ENCODE measurements at regions not wholly inside any gene's neighbourhood (a gene's known extent, or its start where the extent isn't known, plus 50 kb on each side); places are given as distances from the start of the nearest gene placed in this dataset.

DNA sequence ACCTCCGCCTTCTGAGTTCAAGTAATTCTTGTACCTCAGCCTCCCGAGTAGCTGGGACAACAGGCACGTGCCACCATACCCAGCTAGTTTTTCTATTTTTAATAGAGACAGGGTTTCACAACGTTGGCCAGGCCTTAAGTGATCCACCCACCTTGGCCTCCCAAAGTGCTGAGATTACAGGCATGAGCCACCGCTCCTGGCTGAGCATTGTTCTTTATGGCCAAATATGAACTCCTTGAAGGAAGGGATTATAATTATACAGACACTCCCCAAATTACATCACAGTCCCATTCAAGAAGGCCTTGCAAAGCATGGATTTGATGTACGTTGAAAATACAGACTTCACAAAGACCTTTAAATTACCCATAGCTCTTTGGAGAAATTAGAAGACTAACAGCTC lies 381.7 kb downstream of the TXNL1 start:
- H4K5ac ChIP-seq (ENCODE audit: low read length), result no peak overlapping the region
- H3K27me3 ChIP-seq (ENCODE audit: insufficient read depth, low read length, poor library complexity), result no peaks in the 10 kb centered on the region
- no peak overlapping the region for H3K18ac ChIP-seq (ENCODE audit: low read length)
- DNase-seq, result no peak
- H3K27ac ChIP-seq (ENCODE audit: low read depth, low read length), result no peak overlapping the region
- H3K4me3 ChIP-seq (ENCODE audit: low read length), result no peak overlapping the region
- no peak overlapping the region for H3K9ac ChIP-seq (ENCODE audit: low read length)
- H2AK5ac ChIP-seq (ENCODE audit: low read length), result no peak overlapping the region
- no peak overlapping the region for H2BK120ac ChIP-seq (ENCODE audit: low read depth, low read length)
- H2BK15ac ChIP-seq (replicated peaks; ENCODE audit: low read depth), result no peak overlapping the region
- no peak overlapping the region for H3K4ac ChIP-seq (ENCODE audit: low read depth, low read length)
- H3K79me1 ChIP-seq (ENCODE audit: low read length), result no peaks in the 10 kb centered on the region
- no peak overlapping the region for H3K23ac ChIP-seq (ENCODE audit: low read length)
- H3K36me3 ChIP-seq (ENCODE audit: control insufficient read depth, insufficient read depth, low read length), result no peaks in the 10 kb centered on the region
- H3K4me2 ChIP-seq (ENCODE audit: low read length), result no peak overlapping the region
- no CpG with 5 or more reads among the region's 6 CpGs for WGBS (ENCODE audit: extremely low coverage, insufficient coverage, low lambda C conversion rate)
- H3K4me1 ChIP-seq (ENCODE audit: control insufficient read depth, low read depth, low read length), result no peaks in the 10 kb centered on the region
- H2BK5ac ChIP-seq (ENCODE audit: low read length), result no peak overlapping the region
- no peak overlapping the region for H4K8ac ChIP-seq (ENCODE audit: low read depth, low read length)
- H3K79me2 ChIP-seq (ENCODE audit: control insufficient read depth, insufficient read depth, low read length), result no peaks in the 10 kb centered on the region
- no peak overlapping the region for H3K56ac ChIP-seq (ENCODE audit: low read length)

GRCh38 chr18:56255381-56255780 lies 383.0 kb downstream of the TXNL1 start:
- Histone ChIP-seq H3K4ac (ENCODE audit: low read depth, low read length) (no peak overlapping the region), H2BK5ac (ENCODE audit: low read length) (no peak overlapping the region), H3K79me1 (ENCODE audit: low read length) (no peaks in the 10 kb centered on the region), H3K18ac (ENCODE audit: low read length) (no peak overlapping the region), H4K8ac (ENCODE audit: low read depth, low read length) (no peak overlapping the region), H3K36me3 (ENCODE audit: control insufficient read depth, insufficient read depth, low read length) (no peaks in the 10 kb centered on the region), H3K4me3 (ENCODE audit: low read length) (no peak overlapping the region), H2AK5ac (ENCODE audit: low read length) (no peak overlapping the region), H3K9ac (ENCODE audit: low read length) (no peak overlapping the region), H2BK120ac (ENCODE audit: low read depth, low read length) (no peak overlapping the region), H3K79me2 (ENCODE audit: control insufficient read depth, insufficient read depth, low read length) (no peaks in the 10 kb centered on the region), H3K56ac (ENCODE audit: low read length) (no peak overlapping the region), H4K5ac (ENCODE audit: low read length) (no peak overlapping the region), H2BK15ac (replicated peaks; ENCODE audit: low read depth) (no peak overlapping the region), H3K27me3 (ENCODE audit: insufficient read depth, low read length, poor library complexity) (no peaks in the 10 kb centered on the region), H3K23ac (ENCODE audit: low read length) (no peak overlapping the region), H3K27ac (ENCODE audit: low read depth, low read length) (no peak overlapping the region), H3K4me2 (ENCODE audit: low read length) (no peak overlapping the region), H3K4me1 (ENCODE audit: control insufficient read depth, low read depth, low read length) (no peaks in the 10 kb centered on the region)
- DNase-seq, result no peak
- 100% methylated on average over 1 of the region's 2 CpGs for WGBS (ENCODE audit: extremely low coverage, insufficient coverage, low lambda C conversion rate)

- no peak overlapping the region for H3K4me2 ChIP-seq (ENCODE audit: low read length)
- no peaks in the 10 kb centered on the region for H3K4me1 ChIP-seq (ENCODE audit: control insufficient read depth, low read depth, low read length)
- no peak overlapping the region for H4K5ac ChIP-seq (ENCODE audit: low read length)
- no peak overlapping the region for H3K4me3 ChIP-seq (ENCODE audit: low read length)
- H3K79me2 ChIP-seq (ENCODE audit: control insufficient read depth, insufficient read depth, low read length), result no peaks in the 10 kb centered on the region
- no peak for DNase-seq
- H2BK15ac ChIP-seq (replicated peaks; ENCODE audit: low read depth), result no peak overlapping the region
- H3K4ac ChIP-seq (ENCODE audit: low read depth, low read length), result no peak overlapping the region
- H3K56ac ChIP-seq (ENCODE audit: low read length), result no peak overlapping the region
- no peaks in the 10 kb centered on the region for H3K27me3 ChIP-seq (ENCODE audit: insufficient read depth, low read length, poor library complexity)
- H3K18ac ChIP-seq (ENCODE audit: low read length), result no peak overlapping the region
- no CpG with 5 or more reads among the region's 1 CpG for WGBS (ENCODE audit: extremely low coverage, insufficient coverage, low lambda C conversion rate)
- H2AK5ac ChIP-seq (ENCODE audit: low read length), result no peak overlapping the region
- H3K23ac ChIP-seq (ENCODE audit: low read length), result no peak overlapping the region
- H3K9ac ChIP-seq (ENCODE audit: low read length), result no peak overlapping the region
- H3K36me3 ChIP-seq (ENCODE audit: control insufficient read depth, insufficient read depth, low read length), result no peaks in the 10 kb centered on the region
- H4K8ac ChIP-seq (ENCODE audit: low read depth, low read length), result no peak overlapping the region
- no peak overlapping the region for H2BK5ac ChIP-seq (ENCODE audit: low read length)
- no peaks in the 10 kb centered on the region for H3K79me1 ChIP-seq (ENCODE audit: low read length)
- no peak overlapping the region for H3K27ac ChIP-seq (ENCODE audit: low read depth, low read length)
- no peak overlapping the region for H2BK120ac ChIP-seq (ENCODE audit: low read depth, low read length)
These were observed 385.9 kb downstream of the TXNL1 start for GRCh38 chr18:56252456-56252855.

DNA sequence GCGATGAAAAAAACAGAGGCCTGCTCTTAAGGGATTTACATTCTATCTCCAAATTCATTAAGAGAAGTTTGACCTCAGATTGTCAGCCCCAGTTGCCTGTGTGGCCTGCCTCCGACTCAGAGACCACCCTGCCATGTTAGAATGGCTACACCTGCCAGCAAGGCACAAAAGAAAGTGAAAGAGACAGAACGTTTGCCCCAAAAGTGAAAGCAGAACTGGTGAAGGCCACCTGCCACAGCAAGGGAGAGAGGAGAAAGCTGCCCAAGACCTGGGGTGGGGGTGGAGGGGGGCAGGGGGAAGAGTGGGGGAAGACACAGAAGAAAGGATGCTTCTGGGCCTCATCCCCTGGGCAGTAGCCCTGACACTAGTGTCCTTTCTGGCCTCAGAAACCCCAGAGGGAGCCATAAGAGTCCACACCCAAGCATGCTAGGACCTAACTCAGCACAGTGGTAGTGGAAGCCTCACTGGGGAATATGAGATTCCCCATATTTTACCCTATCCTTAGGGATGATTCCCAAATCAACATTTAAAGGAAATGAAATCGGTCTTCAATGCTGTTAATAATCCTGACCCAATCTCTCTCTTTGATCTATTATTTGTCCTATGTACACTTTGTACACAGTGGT lies 389.7 kb downstream of the TXNL1 start:
- Histone ChIP-seq H3K4me3 (ENCODE audit: low read length) (no peak overlapping the region), H3K56ac (ENCODE audit: low read length) (no peak overlapping the region), H3K27me3 (ENCODE audit: insufficient read depth, low read length, poor library complexity) (no peaks in the 10 kb centered on the region), H4K8ac (ENCODE audit: low read depth, low read length) (no peak overlapping the region), H3K4me2 (ENCODE audit: low read length) (no peak overlapping the region), H3K18ac (ENCODE audit: low read length) (no peak overlapping the region), H3K23ac (ENCODE audit: low read length) (no peak overlapping the region), H3K4me1 (ENCODE audit: control insufficient read depth, low read depth, low read length) (no peaks in the 10 kb centered on the region), H3K79me1 (ENCODE audit: low read length) (no peaks in the 10 kb centered on the region), H3K27ac (ENCODE audit: low read depth, low read length) (no peak overlapping the region), H2BK15ac (replicated peaks; ENCODE audit: low read depth) (no peak overlapping the region), H2AK5ac (ENCODE audit: low read length) (no peak overlapping the region), H3K4ac (ENCODE audit: low read depth, low read length) (no peak overlapping the region), H3K9ac (ENCODE audit: low read length) (no peak overlapping the region), H4K5ac (ENCODE audit: low read length) (no peak overlapping the region), H3K79me2 (ENCODE audit: control insufficient read depth, insufficient read depth, low read length) (no peaks in the 10 kb centered on the region), H2BK120ac (ENCODE audit: low read depth, low read length) (no peak overlapping the region), H2BK5ac (ENCODE audit: low read length) (no peak overlapping the region), H3K36me3 (ENCODE audit: control insufficient read depth, insufficient read depth, low read length) (no peaks in the 10 kb centered on the region)
- no CpG with 5 or more reads among the region's 4 CpGs for WGBS (ENCODE audit: extremely low coverage, insufficient coverage, low lambda C conversion rate)
- no peak for DNase-seq

DNA sequence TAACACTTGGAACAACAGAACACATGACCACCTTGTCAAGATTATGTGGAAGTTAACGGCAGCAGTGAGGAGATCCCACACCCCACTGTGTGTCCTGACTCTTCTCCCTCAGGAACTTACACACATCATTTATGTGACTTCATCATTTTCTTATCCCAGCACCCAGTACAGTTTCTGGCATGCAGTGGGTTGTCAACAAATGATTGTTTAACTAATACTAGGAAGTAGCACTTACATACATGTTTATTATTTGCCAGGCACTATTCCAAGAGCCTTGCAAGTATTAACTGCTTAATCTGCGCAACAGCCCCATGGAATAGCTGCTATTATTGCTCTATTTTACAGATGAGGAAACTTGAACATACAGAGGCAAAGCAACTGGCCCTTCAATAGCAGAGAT lies 391.5 kb downstream of the TXNL1 start:
- Histone ChIP-seq H4K8ac (ENCODE audit: low read depth, low read length) (no peak overlapping the region), H3K23ac (ENCODE audit: low read length) (no peak overlapping the region), H2BK120ac (ENCODE audit: low read depth, low read length) (no peak overlapping the region), H2BK5ac (ENCODE audit: low read length) (no peak overlapping the region), H3K9ac (ENCODE audit: low read length) (no peak overlapping the region), H3K4me3 (ENCODE audit: low read length) (no peak overlapping the region), H3K79me2 (ENCODE audit: control insufficient read depth, insufficient read depth, low read length) (no peaks in the 10 kb centered on the region), H3K27me3 (ENCODE audit: insufficient read depth, low read length, poor library complexity) (no peaks in the 10 kb centered on the region), H3K4ac (ENCODE audit: low read depth, low read length) (no peak overlapping the region), H4K5ac (ENCODE audit: low read length) (no peak overlapping the region), H3K4me2 (ENCODE audit: low read length) (no peak overlapping the region), H3K18ac (ENCODE audit: low read length) (no peak overlapping the region), H3K27ac (ENCODE audit: low read depth, low read length) (no peak overlapping the region), H3K56ac (ENCODE audit: low read length) (no peak overlapping the region), H3K79me1 (ENCODE audit: low read length) (no peaks in the 10 kb centered on the region), H3K36me3 (ENCODE audit: control insufficient read depth, insufficient read depth, low read length) (no peaks in the 10 kb centered on the region), H2AK5ac (ENCODE audit: low read length) (no peak overlapping the region), H3K4me1 (ENCODE audit: control insufficient read depth, low read depth, low read length) (no peaks in the 10 kb centered on the region), H2BK15ac (replicated peaks; ENCODE audit: low read depth) (no peak overlapping the region)
- DNase-seq, result no peak
- WGBS (ENCODE audit: extremely low coverage, insufficient coverage, low lambda C conversion rate), result no CpG with 5 or more reads among the region's 2 CpGs

DNA sequence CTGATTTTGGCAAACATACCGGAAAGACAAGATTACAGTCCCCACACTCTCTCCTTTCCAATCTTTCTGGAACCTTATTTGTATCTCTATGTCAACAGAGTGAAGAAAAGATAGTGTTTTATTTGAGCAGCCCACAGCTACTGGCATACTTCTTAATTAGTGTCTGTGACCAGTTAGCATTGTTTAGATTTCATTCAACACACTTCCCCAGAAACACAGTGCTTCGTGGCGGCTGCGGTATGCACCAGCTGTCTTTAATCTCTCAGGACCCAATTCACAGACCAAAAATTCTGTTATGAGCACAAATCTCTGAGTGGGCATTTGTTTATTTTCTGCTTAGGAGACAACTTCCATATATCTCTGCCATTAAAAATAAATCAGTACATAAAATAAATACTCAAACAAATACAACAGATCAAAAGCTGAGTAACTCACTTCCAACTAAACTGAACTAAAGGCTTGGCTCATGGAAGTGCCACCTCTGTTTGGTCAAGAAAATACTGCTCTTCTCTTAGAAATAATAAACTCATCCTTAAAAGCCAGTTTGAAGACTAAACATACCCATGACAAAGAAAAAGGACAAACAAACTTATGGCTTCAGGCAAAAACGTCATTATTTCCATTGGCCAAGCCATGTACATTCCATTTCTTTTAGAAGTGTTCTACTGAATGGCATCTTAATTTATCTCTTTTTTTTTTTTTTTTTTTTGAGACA lies 392.4 kb downstream of the TXNL1 start:
- Histone ChIP-seq H2BK5ac (ENCODE audit: low read length) (no peak overlapping the region), H2BK15ac (replicated peaks; ENCODE audit: low read depth) (no peak overlapping the region), H3K4ac (ENCODE audit: low read depth, low read length) (no peak overlapping the region), H3K79me1 (ENCODE audit: low read length) (no peaks in the 10 kb centered on the region), H3K4me2 (ENCODE audit: low read length) (no peak overlapping the region), H3K36me3 (ENCODE audit: control insufficient read depth, insufficient read depth, low read length) (no peaks in the 10 kb centered on the region), H4K8ac (ENCODE audit: low read depth, low read length) (no peak overlapping the region), H2BK120ac (ENCODE audit: low read depth, low read length) (no peak overlapping the region), H3K23ac (ENCODE audit: low read length) (no peak overlapping the region), H4K5ac (ENCODE audit: low read length) (no peak overlapping the region), H3K27ac (ENCODE audit: low read depth, low read length) (no peak overlapping the region), H3K4me3 (ENCODE audit: low read length) (no peak overlapping the region), H2AK5ac (ENCODE audit: low read length) (no peak overlapping the region), H3K56ac (ENCODE audit: low read length) (no peak overlapping the region), H3K4me1 (ENCODE audit: control insufficient read depth, low read depth, low read length) (no peaks in the 10 kb centered on the region), H3K18ac (ENCODE audit: low read length) (no peak overlapping the region), H3K9ac (ENCODE audit: low read length) (no peak overlapping the region), H3K27me3 (ENCODE audit: insufficient read depth, low read length, poor library complexity) (no peaks in the 10 kb centered on the region), H3K79me2 (ENCODE audit: control insufficient read depth, insufficient read depth, low read length) (no peaks in the 10 kb centered on the region)
- WGBS (ENCODE audit: extremely low coverage, insufficient coverage, low lambda C conversion rate), result no CpG with 5 or more reads among the region's 5 CpGs
- DNase-seq, result peak; percentile 23
